Bronchial epithelial cell (primary cell): ENCODE measurements at regions not wholly inside any gene's neighbourhood (a gene's known extent, or its start where the extent isn't known, plus 50 kb on each side); places are given as distances from the start of the nearest gene placed in this dataset.
A peak's percentile ranks its signal among the peaks of the same experiment; 100 is the strongest.

ENCODE experiments used
- DNase-seq: peaks from one replicate; pipeline ENCODE4 v3.0.0-alpha.2; 2010; ENCODE audit warnings: low read depth
- FAIRE-seq: peaks from 2 replicates; lab custom pipeline; 2011; peaks lifted over from hg19 to GRCh38; lab: Jason Lieb, UNC
- H3K27me3 ChIP-seq: 2 replicates; pipeline ENCODE4 v1.5.1; 2011; ENCODE audit warnings: low read length; ENCODE audit not compliant: control insufficient read depth, insufficient read depth
- H3K36me3 ChIP-seq: 2 replicates; pipeline ENCODE4 v1.5.1; 2011; ENCODE audit warnings: low read length; ENCODE audit not compliant: control insufficient read depth, insufficient read depth
- H3K4me3 ChIP-seq: 2 replicates; pipeline ENCODE4 v1.5.1; 2011; ENCODE audit warnings: mild to moderate bottlenecking, low read depth, low read length, control low read depth
- TF ChIP-seq, protein P1 (sequence below): IDR thresholded peaks from 2 replicates; pipeline ENCODE4 v1.5.1; 2011; ENCODE audit warnings: mild to moderate bottlenecking, moderate library complexity, low read length, control low read depth, inconsistent platforms; ENCODE audit not compliant: insufficient read depth, severe bottlenecking

DNA sequence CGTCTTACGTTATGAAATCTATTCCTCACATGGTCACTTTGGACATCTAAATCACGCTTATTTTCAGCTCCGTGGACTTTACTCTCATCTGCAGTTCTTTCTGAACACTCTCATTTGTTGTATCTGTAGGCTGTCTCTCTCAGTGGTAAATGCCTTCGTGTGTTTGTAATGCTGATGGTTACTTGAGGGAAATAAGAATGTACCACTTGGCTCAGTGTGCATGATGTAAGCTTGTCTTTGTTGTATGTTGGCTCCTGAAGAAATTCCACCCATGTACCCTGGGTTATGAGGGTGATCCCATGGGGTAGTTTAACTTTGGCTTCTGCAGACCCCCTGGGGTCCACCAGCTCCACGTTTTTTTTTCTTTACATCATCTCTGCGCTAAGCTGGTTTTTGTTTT is 378.4 kb downstream of the SETD4 start:
- TF ChIP-seq, protein P1, sequence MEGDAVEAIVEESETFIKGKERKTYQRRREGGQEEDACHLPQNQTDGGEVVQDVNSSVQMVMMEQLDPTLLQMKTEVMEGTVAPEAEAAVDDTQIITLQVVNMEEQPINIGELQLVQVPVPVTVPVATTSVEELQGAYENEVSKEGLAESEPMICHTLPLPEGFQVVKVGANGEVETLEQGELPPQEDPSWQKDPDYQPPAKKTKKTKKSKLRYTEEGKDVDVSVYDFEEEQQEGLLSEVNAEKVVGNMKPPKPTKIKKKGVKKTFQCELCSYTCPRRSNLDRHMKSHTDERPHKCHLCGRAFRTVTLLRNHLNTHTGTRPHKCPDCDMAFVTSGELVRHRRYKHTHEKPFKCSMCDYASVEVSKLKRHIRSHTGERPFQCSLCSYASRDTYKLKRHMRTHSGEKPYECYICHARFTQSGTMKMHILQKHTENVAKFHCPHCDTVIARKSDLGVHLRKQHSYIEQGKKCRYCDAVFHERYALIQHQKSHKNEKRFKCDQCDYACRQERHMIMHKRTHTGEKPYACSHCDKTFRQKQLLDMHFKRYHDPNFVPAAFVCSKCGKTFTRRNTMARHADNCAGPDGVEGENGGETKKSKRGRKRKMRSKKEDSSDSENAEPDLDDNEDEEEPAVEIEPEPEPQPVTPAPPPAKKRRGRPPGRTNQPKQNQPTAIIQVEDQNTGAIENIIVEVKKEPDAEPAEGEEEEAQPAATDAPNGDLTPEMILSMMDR: no peak
- Histone ChIP-seq H3K27me3 (peaks cover 3% of the 10 kb centered on the region), H3K36me3 (no peaks in the 10 kb centered on the region), H3K4me3 (no peak overlapping the region)
- FAIRE-seq (no peak), DNase-seq (no peak)

DNA sequence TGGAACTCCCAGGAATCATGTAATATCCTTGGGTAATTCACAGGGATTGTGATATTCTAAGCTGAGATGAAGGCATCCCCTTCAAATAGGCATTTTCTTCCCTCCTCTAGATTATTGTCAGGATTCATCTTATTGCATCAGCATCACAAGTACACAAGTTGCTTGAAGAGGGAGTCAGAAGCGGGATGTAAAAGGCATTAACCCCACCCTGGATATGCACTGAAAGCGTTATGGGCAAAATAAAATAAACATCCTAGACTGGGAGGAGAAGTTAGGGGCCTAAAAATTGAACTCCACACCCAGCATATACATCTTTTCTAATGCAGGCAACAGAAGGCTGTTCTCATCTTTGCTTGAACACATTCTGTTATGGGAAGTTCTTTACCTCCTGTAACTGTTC is 381.2 kb downstream of the SETD4 start:
- H3K36me3 ChIP-seq: no peaks in the 10 kb centered on the region
- no peak overlapping the region for H3K4me3 ChIP-seq
- FAIRE-seq (no peak), DNase-seq (no peak)
- TF ChIP-seq, protein P1: no peak
- H3K27me3 ChIP-seq: peaks cover 2% of the 10 kb centered on the region

DNA sequence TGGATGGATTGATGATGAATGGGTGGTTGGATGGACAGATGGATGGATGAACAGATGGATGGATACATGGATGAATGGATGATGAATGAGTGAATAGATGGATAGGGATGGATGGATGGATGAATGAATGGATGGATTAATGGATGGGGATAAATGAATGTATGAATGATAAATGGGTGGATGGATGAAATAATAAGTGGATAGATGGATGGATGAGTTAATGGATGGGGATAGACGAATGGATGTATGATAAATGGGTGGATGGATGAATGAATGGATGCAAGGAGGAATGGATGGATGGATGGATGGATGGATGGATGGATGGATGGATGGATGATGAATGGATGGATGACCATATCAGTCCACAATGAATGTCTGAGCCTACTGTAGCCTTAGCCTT is 381.9 kb downstream of the SETD4 start:
- Histone ChIP-seq H3K4me3 (no peak overlapping the region), H3K36me3 (no peaks in the 10 kb centered on the region), H3K27me3 (peaks cover 2% of the 10 kb centered on the region)
- TF ChIP-seq, protein P1: no peak
- FAIRE-seq (no peak), DNase-seq (no peak)

DNA sequence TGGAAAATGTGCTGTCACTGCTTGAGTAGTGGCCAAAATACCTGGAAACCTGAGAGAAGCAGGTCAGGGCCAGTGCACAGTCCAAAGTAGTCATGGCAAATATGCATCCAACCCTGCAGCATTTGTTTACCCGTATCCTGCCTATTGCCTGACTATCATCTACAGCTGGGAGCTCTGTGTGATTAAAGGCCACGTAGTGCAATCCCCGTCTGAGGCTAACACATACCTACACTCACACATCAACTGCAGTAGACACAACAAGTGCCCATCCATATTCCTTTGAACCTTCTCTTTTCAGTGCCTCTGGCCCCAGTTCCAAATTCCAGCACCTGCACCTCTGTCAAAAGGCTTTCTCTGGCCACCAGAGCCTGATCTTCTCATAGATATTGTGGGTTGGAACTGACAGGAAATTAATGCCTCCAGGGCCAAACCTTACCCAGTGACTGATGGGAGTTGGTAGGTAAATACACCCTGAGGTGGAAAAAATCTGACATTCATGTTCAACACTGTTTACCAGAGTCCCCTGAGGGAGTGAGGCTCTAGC is 383.0 kb downstream of the SETD4 start:
- H3K36me3 ChIP-seq: no peaks in the 10 kb centered on the region
- H3K4me3 ChIP-seq: no peak overlapping the region
- DNase-seq (no peak), FAIRE-seq (peak; percentile 91)
- TF ChIP-seq, protein P1: no peak
- peaks cover 2% of the 10 kb centered on the region for H3K27me3 ChIP-seq

DNA sequence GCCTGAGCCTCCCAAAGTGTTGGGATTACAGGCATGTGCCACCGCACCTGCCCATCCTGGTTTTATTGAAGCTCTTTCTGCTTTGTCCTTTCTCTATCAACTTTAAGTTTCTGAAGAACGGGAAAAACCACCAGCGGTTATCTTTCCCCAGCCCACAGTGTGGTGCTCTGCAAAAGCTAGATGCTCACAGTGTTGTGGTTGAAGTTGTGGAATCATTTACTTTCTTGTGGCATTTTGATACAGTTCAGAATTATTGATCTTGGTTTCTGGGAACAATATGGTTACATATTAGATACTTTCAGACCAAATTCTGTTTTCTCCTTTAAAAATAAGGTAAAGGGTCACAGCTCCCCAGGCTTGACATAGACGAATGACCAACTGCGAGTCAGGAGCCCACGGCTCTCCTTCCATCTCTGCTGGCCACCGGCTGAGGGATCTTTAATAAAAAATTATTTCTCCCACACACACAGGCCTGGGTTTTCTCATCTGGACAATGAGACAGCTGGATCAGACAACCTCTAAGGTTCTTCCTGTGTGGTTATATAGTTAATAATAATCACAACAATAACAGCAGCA is 385.3 kb downstream of the SETD4 start:
- DNase-seq: no peak
- no peak for FAIRE-seq
- Histone ChIP-seq H3K36me3 (no peaks in the 10 kb centered on the region), H3K27me3 (peaks cover 2% of the 10 kb centered on the region), H3K4me3 (no peak overlapping the region)
- TF ChIP-seq, protein P1: no peak
